Immature natural killer cell (primary cell): ENCODE measurements at regions not wholly inside any gene's neighbourhood (a gene's known extent, or its start where the extent isn't known, plus 50 kb on each side); places are given as distances from the start of the nearest gene placed in this dataset.

Experiments used
- DNase-seq, 3 donors: peaks; one replicate each; pipeline ENCODE4 v3.0.0; 2022; ENCODE audit warnings: mixed read lengths in 1 of 3
- H3K27ac Mint-ChIP-seq, 6 donors: one replicate each; pipeline ENCODE4 v1.8.0; 2020; ENCODE audit warnings: mixed read lengths in 6 of 6, mild to moderate bottlenecking in 5 of 6, inconsistent platforms in 4 of 6, moderate library complexity in 3 of 6
- H3K27me3 Mint-ChIP-seq, 3 donors: one replicate each; pipeline ENCODE4 v1.8.0; 2020 to 2021; ENCODE audit warnings: low read depth in 3 of 3, mild to moderate bottlenecking in 3 of 3, mixed read lengths in 3 of 3, moderate library complexity in 3 of 3, inconsistent platforms in 1 of 3
- H3K36me3 Mint-ChIP-seq, 3 donors: one replicate each; pipeline ENCODE4 v1.8.0; 2020; ENCODE audit warnings: mixed read lengths in 3 of 3, inconsistent platforms in 2 of 3, mild to moderate bottlenecking in 2 of 3
- H3K4me1 Mint-ChIP-seq, 2 donors: one replicate each; pipeline ENCODE4 v1.8.0; 2020; ENCODE audit warnings: inconsistent platforms in 2 of 2, mild to moderate bottlenecking in 2 of 2, mixed read lengths in 2 of 2, moderate library complexity in 1 of 2
- H3K4me3 Mint-ChIP-seq, 5 donors: one replicate each; pipeline ENCODE4 v1.8.0; 2020; ENCODE audit warnings: mild to moderate bottlenecking in 5 of 5, mixed read lengths in 5 of 5, inconsistent platforms in 3 of 5, moderate library complexity in 3 of 5
- H3K9me3 Mint-ChIP-seq, 6 donors: one replicate each; pipeline ENCODE4 v1.8.0; 2020; ENCODE audit warnings: mild to moderate bottlenecking in 6 of 6, mixed read lengths in 6 of 6, inconsistent platforms in 4 of 6, moderate library complexity in 3 of 6

DNA sequence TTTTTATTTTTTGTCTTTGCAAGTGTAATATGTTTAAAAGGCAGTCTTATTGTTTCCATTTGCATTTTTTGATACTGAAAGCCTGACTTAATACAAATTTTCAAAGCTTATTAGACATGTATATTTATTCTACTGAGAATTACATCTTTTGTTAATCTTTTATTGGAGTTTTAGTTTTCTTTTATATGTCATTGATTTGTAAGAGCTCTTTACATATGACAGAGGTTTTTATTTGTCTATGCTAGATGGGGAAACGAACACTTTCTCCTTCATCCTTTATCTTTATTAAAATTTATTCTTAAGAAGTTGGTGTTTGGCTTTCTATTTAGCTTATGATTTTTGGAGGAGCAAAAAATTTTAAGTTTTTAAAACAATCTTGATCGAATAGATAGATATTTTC is 234.4 kb upstream of the SRRM4 start:
- H3K27me3 Mint-ChIP-seq, result peaks cover 0 to 1% (median 0%) of the 10 kb centered on the region in 3 donors
- no peaks in the 10 kb centered on the region for H3K4me1 Mint-ChIP-seq
- no peak overlapping the region for H3K4me3 Mint-ChIP-seq
- H3K36me3 Mint-ChIP-seq, result no peaks in the 10 kb centered on the region
- no peak for DNase-seq
- no peak overlapping the region for H3K27ac Mint-ChIP-seq
- peaks cover 0 to 6% (median under 1%) of the 10 kb centered on the region in 6 donors for H3K9me3 Mint-ChIP-seq

GRCh38 chr12:118747771-118748170 is 233.6 kb upstream of the SRRM4 start:
- Mint-ChIP-seq H3K27me3 (peaks cover 0 to 1% (median 0%) of the 10 kb centered on the region in 3 donors), H3K4me3 (no peak overlapping the region), H3K27ac (no peak overlapping the region), H3K4me1 (no peaks in the 10 kb centered on the region), H3K9me3 (peaks cover 0 to 6% (median 1%) of the 10 kb centered on the region in 6 donors), H3K36me3 (no peaks in the 10 kb centered on the region)
- no peak for DNase-seq

GRCh38 chr12:118748478-118749380 is 232.6 kb upstream of the SRRM4 start:
- Mint-ChIP-seq H3K36me3 (no peaks in the 10 kb centered on the region), H3K27ac (no peak overlapping the region), H3K4me3 (no peak overlapping the region), H3K4me1 (no peaks in the 10 kb centered on the region), H3K27me3 (peaks cover 0 to 1% (median 0%) of the 10 kb centered on the region in 3 donors), H3K9me3 (peaks cover 0 to 6% (median 3%) of the 10 kb centered on the region in 6 donors)
- no peak for DNase-seq

DNA sequence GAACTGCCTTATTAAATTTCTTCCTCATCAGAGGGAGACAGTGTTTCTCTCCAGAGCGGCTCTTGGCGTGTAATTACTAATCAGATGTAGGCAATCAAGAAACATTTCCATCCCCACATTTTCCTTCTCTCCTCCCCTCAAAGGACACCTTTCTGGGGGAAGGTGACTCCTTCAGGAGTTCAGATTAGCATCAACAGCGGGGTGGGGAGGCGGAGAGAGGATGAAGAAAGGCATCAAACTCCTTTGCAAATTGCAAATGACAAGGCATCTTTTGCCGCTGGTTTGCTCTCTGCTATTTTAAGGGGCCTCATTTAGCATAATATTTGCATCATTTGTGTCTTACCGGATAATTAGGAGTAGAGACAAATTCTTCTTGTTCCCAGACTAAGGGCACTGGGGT is 231.7 kb upstream of the SRRM4 start:
- peaks cover 0 to 1% (median under 1%) of the 10 kb centered on the region in 3 donors for H3K27me3 Mint-ChIP-seq
- H3K27ac Mint-ChIP-seq, result no peak overlapping the region

GRCh38 chr12:118750666-118751065 is 230.7 kb upstream of the SRRM4 start:
- Mint-ChIP-seq H3K36me3 (no peaks in the 10 kb centered on the region), H3K9me3 (peaks cover 0 to 8% (median 4%) of the 10 kb centered on the region in 6 donors), H3K27ac (no peak overlapping the region), H3K4me1 (no peaks in the 10 kb centered on the region), H3K27me3 (peaks cover under 1 to 4% (median 1%) of the 10 kb centered on the region in 3 donors), H3K4me3 (no peak overlapping the region)
- no peak for DNase-seq

More for the DNA sequence above, 231.7 kb upstream of the SRRM4 start:
- DNase-seq, result no peak
- Mint-ChIP-seq H3K36me3 (no peaks in the 10 kb centered on the region), H3K4me1 (no peaks in the 10 kb centered on the region), H3K9me3 (peaks cover 0 to 6% (median 3%) of the 10 kb centered on the region in 6 donors), H3K4me3 (no peak overlapping the region)

DNA sequence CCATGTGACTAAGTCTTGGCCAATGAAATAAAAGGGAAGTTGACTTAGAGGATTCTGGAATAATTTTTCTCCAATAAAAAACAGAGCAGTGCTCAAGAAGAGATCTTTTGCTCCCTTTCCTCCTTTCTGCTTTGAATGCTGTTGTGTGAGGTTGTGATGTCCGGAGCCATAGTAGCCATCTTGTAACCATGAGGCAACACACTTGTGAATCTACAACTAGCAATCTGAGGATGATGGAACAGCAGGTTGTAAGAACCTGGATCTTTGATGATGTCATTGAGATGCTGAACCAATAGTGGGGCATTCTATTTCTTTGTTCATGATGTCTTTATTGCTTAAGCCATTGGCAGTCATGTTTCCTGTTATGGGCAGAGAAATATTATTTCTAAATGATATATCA is 230.0 kb upstream of the SRRM4 start:
- Mint-ChIP-seq H3K27ac (no peak overlapping the region), H3K36me3 (no peaks in the 10 kb centered on the region), H3K9me3 (peaks cover 2 to 12% (median 6%) of the 10 kb centered on the region in 6 donors), H3K4me1 (no peaks in the 10 kb centered on the region), H3K4me3 (no peak overlapping the region), H3K27me3 (peaks cover 1 to 4% (median 3%) of the 10 kb centered on the region in 3 donors)
- DNase-seq, result no peak

DNA sequence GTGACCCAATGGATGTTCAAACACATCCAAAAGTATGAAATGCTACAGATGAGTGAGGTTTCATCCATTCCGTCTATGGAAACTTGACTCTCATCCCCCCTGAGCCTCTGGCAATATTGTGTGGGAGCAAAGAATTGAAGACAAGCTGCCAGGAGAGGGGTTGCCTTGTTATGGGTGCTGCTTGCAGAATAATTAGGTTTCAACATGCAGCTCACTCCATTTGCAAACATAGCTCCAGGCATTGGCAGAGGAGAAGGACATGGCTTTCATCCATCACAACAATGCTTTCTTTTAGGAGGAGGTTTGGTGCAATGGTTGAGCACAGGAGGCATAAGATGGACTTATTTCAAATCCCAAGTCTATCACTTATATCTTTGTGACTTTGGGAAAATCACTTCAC is 220.7 kb upstream of the SRRM4 start:
- Mint-ChIP-seq H3K9me3 (peaks cover 5 to 16% (median 9%) of the 10 kb centered on the region in 6 donors), H3K27me3 (peaks cover 0 to 8% (median 0%) of the 10 kb centered on the region in 3 donors)

GRCh38 chr12:118763234-118763633 is 218.1 kb upstream of the SRRM4 start:
- Mint-ChIP-seq H3K27me3 (peaks cover 0 to 5% (median 0%) of the 10 kb centered on the region in 3 donors), H3K27ac (no peak overlapping the region), H3K4me1 (no peaks in the 10 kb centered on the region), H3K36me3 (no peaks in the 10 kb centered on the region), H3K4me3 (no peak overlapping the region), H3K9me3 (peaks cover 0 to 6% (median 3%) of the 10 kb centered on the region in 6 donors)
- DNase-seq, result no peak

More for the DNA sequence above, 220.7 kb upstream of the SRRM4 start:
- H3K4me1 Mint-ChIP-seq, result no peaks in the 10 kb centered on the region
- no peak for DNase-seq
- no peak overlapping the region for H3K27ac Mint-ChIP-seq
- no peak overlapping the region for H3K4me3 Mint-ChIP-seq
- H3K36me3 Mint-ChIP-seq, result no peaks in the 10 kb centered on the region

GRCh38 chr12:118773956-118774723 is 207.2 kb upstream of the SRRM4 start:
- no peaks in the 10 kb centered on the region for H3K36me3 Mint-ChIP-seq
- H3K27ac Mint-ChIP-seq, result no peak overlapping the region
- H3K4me3 Mint-ChIP-seq, result no peak overlapping the region
- H3K9me3 Mint-ChIP-seq, result peaks cover 0 to 4% (median under 1%) of the 10 kb centered on the region in 6 donors
- DNase-seq, result no peak
- no peaks in the 10 kb centered on the region for H3K4me1 Mint-ChIP-seq
- H3K27me3 Mint-ChIP-seq, result peaks cover 3 to 5% (median 3%) of the 10 kb centered on the region in 3 donors

DNA sequence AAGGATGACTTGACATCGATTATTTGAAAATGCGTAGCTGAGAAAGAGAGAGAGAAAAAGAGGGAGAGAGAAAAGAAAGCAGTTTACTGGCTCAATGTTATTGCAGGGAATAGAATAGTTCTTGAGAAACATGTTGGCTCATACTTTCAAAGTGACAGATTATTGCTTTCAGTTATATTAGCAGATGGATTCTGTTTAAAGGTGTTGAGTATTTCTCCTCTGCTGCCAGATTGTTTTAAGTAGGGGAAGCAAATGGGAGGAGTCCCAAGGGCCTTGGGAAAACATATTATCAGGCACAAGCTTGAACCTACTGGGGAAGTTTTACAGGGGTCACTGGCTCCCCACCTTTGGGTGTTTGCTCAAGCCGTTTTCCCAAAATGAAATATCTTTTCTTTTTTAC is 203.8 kb upstream of the SRRM4 start:
- H3K27me3 Mint-ChIP-seq, result peaks cover 2 to 5% (median 3%) of the 10 kb centered on the region in 3 donors
- no peaks in the 10 kb centered on the region for H3K36me3 Mint-ChIP-seq
- no peak overlapping the region for H3K4me3 Mint-ChIP-seq
- H3K4me1 Mint-ChIP-seq, result no peaks in the 10 kb centered on the region
- no peak for DNase-seq
- H3K9me3 Mint-ChIP-seq, result no peaks in the 10 kb centered on the region
- H3K27ac Mint-ChIP-seq, result no peak overlapping the region

DNA sequence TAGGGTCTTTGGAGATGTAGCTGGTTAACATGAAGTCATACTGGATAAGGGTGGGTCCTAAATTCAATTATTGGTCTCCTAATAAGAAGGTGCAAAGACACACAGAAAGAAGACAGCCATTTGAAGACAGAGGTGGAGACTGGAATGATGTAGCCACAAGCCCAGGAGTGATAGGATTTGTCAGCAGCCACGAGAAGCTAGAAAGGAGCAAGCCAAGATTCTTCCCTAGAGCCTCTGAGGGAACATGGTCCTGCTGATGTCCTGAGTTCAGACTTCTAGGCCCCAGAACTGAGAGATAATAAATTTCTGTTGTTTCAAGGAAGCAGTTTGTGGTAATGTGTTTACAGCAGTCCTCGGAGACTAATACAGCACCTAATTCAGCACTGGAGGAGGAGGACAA is 203.3 kb upstream of the SRRM4 start:
- H3K36me3 Mint-ChIP-seq, result no peaks in the 10 kb centered on the region
- H3K27me3 Mint-ChIP-seq, result peaks cover 1 to 5% (median 3%) of the 10 kb centered on the region in 3 donors
- H3K27ac Mint-ChIP-seq, result no peak overlapping the region
- H3K9me3 Mint-ChIP-seq, result no peaks in the 10 kb centered on the region
- H3K4me1 Mint-ChIP-seq, result no peaks in the 10 kb centered on the region
- DNase-seq, result no peak
- no peak overlapping the region for H3K4me3 Mint-ChIP-seq

DNA sequence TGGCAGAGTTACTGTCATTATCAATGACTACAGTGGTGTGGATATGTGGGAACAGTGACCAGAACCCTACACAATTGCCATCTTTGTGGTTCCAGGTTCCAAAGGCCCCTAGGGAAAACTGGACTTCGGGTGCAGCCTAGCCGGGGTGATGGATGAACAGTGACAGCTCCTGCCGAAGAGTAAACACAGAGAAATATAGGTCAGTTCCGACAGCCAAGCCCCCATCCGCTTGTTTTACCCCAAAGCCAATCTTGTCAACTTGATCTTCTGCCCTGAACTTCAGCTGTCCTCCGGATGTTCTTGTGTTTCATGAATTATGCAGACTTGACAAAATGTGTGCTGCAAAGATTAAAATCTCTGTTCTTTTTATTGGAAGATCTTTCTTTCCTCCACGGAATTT is 200.4 kb upstream of the SRRM4 start:
- H3K36me3 Mint-ChIP-seq, result no peaks in the 10 kb centered on the region
- no peaks in the 10 kb centered on the region for H3K9me3 Mint-ChIP-seq
- no peak for DNase-seq
- no peaks in the 10 kb centered on the region for H3K4me1 Mint-ChIP-seq
- H3K27ac Mint-ChIP-seq, result no peak overlapping the region
- no peak overlapping the region for H3K4me3 Mint-ChIP-seq
- peaks cover 0 to 3% (median 0%) of the 10 kb centered on the region in 3 donors for H3K27me3 Mint-ChIP-seq

GRCh38 chr12:118781692-118782091 is 199.6 kb upstream of the SRRM4 start:
- Mint-ChIP-seq H3K4me1 (no peaks in the 10 kb centered on the region), H3K9me3 (no peaks in the 10 kb centered on the region), H3K36me3 (no peaks in the 10 kb centered on the region), H3K4me3 (no peak overlapping the region), H3K27me3 (peaks cover 0 to 3% (median 0%) of the 10 kb centered on the region in 3 donors), H3K27ac (no peak overlapping the region)
- no peak for DNase-seq

- DNase-seq, result no peak
- Mint-ChIP-seq H3K4me1 (no peaks in the 10 kb centered on the region), H3K9me3 (no peaks in the 10 kb centered on the region), H3K27ac (no peak overlapping the region), H3K36me3 (no peaks in the 10 kb centered on the region), H3K27me3 (peaks cover 0 to 3% (median 2%) of the 10 kb centered on the region in 3 donors), H3K4me3 (no peak overlapping the region)
Observed at GRCh38 chr12:118783703-118784102, 197.6 kb upstream of the SRRM4 start.
